Smooth muscle cell of the brain vasculature (primary cell): ENCODE measurements at regions not wholly inside any gene's neighbourhood (a gene's known extent, or its start where the extent isn't known, plus 50 kb on each side); places are given as distances from the start of the nearest gene placed in this dataset.

Experiments
- DNase-seq: peaks from one replicate; pipeline ENCODE4 v3.0.0-alpha.2; 2012; ENCODE audit warnings: low read depth, low spot score

DNA sequence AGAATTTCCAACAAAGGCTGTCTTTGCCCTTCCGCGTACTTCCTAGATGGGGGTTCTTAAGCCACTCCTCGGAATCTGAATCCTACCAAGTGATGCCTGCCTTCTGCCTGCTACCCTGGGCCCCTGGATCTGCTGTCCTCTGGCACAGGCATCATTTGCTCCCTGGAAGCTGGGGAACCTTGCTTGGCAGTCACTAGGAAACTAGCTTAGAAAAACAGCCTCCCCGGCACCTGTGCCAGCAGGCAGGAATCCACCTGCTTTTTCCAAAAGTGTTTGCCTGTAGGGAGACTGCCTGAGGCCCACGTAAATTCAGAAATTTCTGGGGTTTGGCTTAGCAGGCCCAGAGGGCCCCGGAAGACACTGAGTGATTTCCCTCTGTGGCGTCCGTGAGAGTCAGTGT is 442.4 kb downstream of the TSHZ3 start:
- no peak for DNase-seq

DNA sequence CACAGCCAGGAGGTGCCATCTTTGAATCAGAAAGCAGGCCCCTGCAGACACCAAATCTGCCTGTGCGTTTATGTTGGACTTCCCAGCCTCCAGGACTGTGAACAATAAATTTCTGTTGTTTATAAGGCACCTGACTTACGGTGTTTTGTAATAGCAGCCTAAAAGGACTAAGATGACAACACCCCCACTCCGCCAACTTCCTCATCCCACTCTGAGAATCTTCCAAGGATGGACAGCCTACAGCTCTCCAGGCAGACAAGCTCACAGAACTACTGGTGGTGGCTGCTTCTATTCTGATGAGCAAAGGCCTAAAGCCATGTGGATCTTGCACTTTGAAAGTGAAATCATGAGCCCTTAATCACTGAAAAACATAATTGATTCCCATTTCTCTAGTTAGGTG is 449.2 kb downstream of the TSHZ3 start:
- DNase-seq, result no peak

GRCh38 chr19:30898353-30899103 is 450.7 kb downstream of the TSHZ3 start:
- DNase-seq, result no peak

DNA sequence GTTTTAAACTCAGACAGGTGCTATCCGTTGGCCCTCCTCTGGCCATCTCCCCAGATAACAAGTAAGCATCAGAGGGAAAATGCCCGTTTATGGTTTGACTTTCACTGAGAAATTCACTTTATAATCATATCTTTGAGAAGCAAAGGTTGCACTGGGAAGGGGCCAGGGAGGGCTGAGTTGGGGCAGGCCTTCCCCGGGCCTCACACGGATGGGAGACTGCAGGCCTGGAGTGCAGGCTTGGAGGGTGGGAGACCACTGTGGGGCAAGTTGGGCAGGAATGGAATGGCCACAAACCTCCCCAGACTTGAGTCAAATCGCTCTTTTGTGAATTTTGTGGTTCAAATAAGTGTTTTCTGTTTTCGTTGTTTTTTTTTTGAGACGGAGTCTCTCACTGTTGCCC is 451.7 kb downstream of the TSHZ3 start:
- no peak for DNase-seq

DNA sequence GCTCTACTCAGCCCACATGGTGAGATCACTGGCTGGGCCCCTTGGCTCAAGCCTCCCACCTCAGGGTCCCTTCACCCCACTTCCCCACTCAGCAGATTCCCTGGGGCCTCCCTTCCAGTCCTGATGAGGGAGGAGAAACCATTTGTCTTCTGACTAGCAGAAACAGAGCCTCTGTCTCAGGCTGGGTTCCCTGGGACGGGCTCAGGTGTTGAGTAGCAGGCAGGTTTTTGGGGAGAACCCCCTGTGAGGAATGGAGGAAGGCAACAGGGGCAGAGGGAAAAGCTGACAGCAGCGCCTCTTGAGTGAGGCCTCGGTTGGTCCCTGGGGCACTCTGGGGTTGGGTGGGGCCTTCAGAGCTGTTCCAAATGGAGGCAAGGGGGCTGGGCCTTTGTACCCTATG is 452.2 kb downstream of the TSHZ3 start:
- DNase-seq, result no peak

DNA sequence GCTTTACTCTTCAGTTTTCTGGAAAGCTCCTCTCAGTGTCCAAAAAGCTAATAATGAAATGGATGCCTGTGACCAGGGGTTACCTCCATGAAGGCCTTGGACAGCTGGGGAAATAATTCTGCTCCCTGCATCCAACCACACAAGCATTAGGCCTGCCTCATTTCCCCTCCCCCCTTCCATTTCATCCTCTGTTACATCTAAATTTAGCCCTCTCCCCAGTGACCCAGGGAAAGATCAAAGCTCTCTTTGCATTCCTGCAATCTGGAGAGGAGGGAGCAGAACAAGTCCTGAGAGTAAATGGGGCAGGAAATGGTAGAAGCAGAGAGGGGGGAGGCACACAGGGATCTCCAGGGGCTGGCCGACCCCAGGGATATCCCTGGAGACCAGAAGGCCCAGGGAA is 452.7 kb downstream of the TSHZ3 start:
- DNase-seq, result no peak

- DNase-seq, result no peak
These were observed 453.3 kb downstream of the TSHZ3 start for GRCh38 chr19:30895946-30896345.

DNA sequence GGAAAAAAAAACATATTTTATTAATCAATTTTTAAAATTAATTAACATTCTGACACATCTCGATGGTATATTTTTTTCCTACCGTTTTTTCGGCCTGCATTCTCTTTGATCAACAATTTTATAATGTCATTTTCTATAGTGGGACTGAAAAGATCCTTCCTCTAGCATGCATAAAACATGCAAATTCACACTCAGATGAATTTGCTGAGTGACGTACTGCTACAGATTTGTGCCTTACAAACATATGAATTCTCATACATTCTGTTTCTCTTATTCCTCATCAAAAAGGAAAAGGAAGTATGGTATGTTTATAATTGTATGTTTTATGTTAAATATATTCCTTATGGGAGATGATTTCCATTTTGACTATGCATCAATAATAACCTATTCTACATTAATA is 458.2 kb downstream of the TSHZ3 start:
- DNase-seq, result no peak

DNA sequence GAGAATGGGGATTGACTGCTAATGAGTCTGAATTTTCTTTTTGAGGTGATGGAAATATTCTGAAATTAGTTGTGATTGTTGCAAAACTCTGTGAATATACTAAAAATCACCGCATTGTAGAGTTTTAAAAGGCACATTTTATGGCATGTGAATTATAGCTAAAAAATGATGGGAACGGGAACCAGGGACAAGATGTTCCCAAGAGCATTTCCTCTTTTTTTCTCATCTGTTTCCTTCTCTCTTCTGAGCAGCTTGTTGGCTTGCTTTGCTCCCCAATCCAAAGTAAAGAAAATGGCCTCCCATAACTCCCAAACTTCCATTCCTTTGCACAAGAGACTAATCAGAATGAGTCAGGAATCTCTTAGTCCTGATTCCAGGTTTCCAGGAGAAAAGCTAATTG is 459.2 kb downstream of the TSHZ3 start:
- no peak for DNase-seq

DNA sequence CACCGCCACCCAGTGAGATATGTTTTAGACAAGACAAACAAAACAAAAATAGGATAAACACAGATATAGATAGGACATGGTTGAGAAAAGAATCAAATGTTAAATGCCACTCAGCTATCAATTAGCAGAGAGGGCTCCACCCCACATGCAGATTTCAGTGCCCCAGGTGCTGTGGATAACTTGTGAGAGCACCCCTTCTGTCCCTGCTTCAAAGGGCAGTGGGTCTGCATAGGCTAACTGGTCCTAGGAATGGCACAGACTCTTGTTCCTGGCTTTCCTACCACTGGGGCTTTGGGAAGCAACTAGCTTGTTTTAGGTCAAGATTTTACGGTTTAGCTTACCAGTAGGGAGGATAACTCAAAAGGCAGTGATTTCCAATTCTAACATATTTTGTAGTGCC is 460.3 kb downstream of the TSHZ3 start:
- no peak for DNase-seq

- no peak for DNase-seq
These were observed 462.2 kb downstream of the TSHZ3 start for GRCh38 chr19:30887042-30887441.

DNA sequence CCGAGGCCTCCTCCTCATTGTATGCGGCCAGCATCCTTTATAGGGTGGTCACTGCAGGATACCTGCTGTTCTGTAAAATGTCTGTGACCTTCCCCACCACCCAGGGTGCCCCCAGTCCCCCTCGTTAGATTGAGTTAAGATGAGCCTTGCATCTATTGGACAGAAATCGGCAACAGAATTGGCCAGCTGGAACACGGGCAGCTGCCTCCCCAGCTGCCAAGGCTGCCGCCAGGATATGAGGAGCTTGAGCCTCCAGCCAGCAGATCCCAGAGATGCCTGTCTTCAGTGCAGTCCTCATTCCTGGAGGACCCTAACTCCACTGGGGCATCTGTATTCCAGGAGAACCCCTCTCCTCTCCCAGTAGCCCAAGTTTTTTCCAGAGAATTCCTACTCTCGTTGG is 463.0 kb downstream of the TSHZ3 start:
- no peak for DNase-seq

- no peak for DNase-seq
These were observed 465.0 kb downstream of the TSHZ3 start for GRCh38 chr19:30884146-30884812.

GRCh38 chr19:30883071-30883470 is 466.2 kb downstream of the TSHZ3 start:
- DNase-seq, result no peak

DNA sequence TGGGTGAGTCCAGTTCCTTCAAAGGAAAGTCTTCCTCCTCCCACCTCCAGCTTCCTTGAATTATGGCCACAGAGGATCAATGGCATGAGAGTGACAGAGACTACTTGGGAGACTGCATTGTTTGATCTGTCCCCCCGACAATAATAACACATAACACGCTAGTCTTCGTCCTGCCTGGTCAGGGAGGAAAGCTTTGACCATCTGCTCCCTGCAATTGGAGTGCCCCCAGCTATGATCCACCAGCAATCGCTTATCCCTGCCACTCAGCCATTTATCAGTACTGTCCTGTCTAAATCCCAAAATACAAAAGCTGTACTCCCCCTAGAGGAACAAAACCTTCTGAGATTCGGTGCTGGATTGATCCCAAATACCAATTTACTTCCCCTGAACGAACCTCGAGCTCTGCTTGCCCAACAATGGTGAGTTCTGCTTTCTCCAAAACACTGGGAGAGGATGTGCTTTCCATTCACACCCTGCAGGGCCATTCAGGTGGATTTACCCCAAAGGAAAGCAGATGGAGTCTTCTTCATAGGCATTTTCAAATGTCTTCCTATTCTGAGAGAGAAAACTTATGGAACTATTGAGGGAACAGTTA is 466.7 kb downstream of the TSHZ3 start:
- no peak for DNase-seq

- no peak for DNase-seq
These were observed 467.3 kb downstream of the TSHZ3 start for GRCh38 chr19:30881930-30882329.

GRCh38 chr19:30881281-30881680 is 468.0 kb downstream of the TSHZ3 start:
- DNase-seq, result no peak

GRCh38 chr19:30880551-30880950 is 468.7 kb downstream of the TSHZ3 start:
- no peak for DNase-seq

- no peak for DNase-seq
These were observed 469.1 kb downstream of the TSHZ3 start for GRCh38 chr19:30880151-30880550.

- no peak for DNase-seq
These were observed 469.5 kb downstream of the TSHZ3 start for GRCh38 chr19:30879736-30880135.

DNA sequence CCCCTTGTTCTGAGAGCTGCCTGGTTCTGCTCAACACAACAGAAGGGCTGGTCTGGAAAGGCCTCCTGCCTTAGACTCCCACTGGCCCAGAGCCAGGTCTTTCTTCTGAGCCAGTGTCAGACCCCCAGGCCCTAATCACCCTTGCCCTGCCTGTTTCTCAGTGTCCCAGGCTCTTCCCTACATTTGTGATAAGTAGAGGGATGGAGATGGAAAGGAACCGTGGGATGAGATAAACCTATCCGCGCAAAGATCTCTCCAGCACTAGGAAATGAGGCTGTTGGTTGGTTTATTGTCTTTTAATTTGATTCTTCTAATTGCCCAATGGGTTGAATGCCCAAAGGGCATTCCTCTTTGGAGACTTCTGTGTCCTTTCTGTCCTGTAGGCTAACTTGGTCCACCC is 470.0 kb downstream of the TSHZ3 start:
- DNase-seq, result no peak

GRCh38 chr19:30878495-30878894 is 470.7 kb downstream of the TSHZ3 start:
- no peak for DNase-seq

GRCh38 chr19:30877661-30878113 is 471.5 kb downstream of the TSHZ3 start:
- DNase-seq, result no peak
